AG10803 (cell line): ENCODE measurements at regions not wholly inside any gene's neighbourhood (a gene's known extent, or its start where the extent isn't known, plus 50 kb on each side); places are given as distances from the start of the nearest gene placed in this dataset.
A peak's percentile ranks its signal among the peaks of the same experiment; 100 is the strongest.

Source experiments
- DNase-seq: peaks from one replicate; pipeline ENCODE4 v3.0.0; 2010; ENCODE audit warnings: low read depth
- H3K4me3 ChIP-seq: 2 replicates; pipeline ENCODE4 v1.5.1; 2011; ENCODE audit warnings: mild to moderate bottlenecking, low read length, control low read depth
- CTCF ChIP-seq: conservative IDR thresholded peaks from 2 replicates; pipeline ENCODE4 v1.5.1; 2011; ENCODE audit warnings: mild to moderate bottlenecking, low read length, control low read depth, inconsistent platforms

- TF ChIP-seq CTCF = no peak
- no peak for DNase-seq
- no peak overlapping the region for H3K4me3 ChIP-seq
Observed at GRCh38 chr7:41131956-41132355, 570.9 kb downstream of the INHBA start.

- H3K4me3 ChIP-seq = no peak overlapping the region
- no peak for DNase-seq
- no peak for TF ChIP-seq CTCF
Observed at GRCh38 chr7:41130561-41131236, 572.2 kb downstream of the INHBA start.

GRCh38 chr7:41130086-41130485 lies 572.8 kb downstream of the INHBA start:
- no peak overlapping the region for H3K4me3 ChIP-seq
- TF ChIP-seq CTCF = no peak
- DNase-seq = no peak

- DNase-seq = no peak
- H3K4me3 ChIP-seq = no peak overlapping the region
- no peak for TF ChIP-seq CTCF
Observed at GRCh38 chr7:41125343-41125742, 577.5 kb downstream of the INHBA start.

GRCh38 chr7:41122256-41122987 lies 580.5 kb downstream of the INHBA start:
- no peak overlapping the region for H3K4me3 ChIP-seq
- TF ChIP-seq CTCF = no peak
- peak; percentile 58 for DNase-seq

GRCh38 chr7:41121228-41121627 lies 581.7 kb downstream of the INHBA start:
- no peak overlapping the region for H3K4me3 ChIP-seq
- no peak for DNase-seq
- TF ChIP-seq CTCF = no peak

- DNase-seq = no peak
- no peak for TF ChIP-seq CTCF
- H3K4me3 ChIP-seq = no peak overlapping the region
Observed at GRCh38 chr7:41118486-41118885, 584.4 kb downstream of the INHBA start.
